ENCODE measurements at regions not wholly inside any gene's neighbourhood (a gene's known extent, or its start where the extent isn't known, plus 50 kb on each side); places are given as distances from the start of the nearest gene placed in this dataset.

DNA sequence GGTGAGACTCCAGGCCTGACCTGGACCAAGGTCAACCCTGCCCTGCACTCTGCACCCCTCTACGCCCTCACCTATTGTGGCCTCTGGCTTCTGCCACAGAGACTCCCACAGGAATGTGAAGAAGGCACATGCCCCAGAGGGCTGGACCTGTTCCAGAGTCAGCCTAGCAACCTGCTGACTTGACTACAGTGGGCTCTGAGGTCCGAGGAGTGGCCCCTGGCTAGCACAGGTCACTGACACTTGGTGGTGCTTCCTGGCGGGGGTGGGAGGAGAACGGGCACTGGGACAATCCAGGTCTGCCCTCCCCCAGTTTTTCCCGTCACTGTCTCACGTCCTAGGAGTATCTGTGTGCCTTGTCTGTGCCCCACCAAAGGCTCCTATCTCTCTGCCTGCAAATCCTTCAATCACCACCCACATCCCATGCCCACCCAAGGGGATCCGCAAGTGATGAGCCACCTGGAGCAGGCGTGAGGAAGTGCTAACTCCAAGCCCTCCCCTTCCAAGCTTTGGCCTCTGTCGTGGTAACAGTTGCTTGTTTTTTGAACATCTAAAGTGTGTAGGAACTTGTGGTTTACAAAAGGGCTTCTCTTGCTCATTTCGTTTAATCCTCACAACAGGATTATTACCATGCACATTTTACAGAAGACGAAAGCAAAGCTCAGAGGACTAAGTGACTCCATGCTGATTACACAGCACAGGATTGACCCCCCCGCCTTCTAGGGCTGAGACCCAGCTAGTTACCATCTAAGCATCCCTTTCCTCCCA, 86.2 kb downstream of the MCFD2 start:
- no peak for DNase-seq

DNA sequence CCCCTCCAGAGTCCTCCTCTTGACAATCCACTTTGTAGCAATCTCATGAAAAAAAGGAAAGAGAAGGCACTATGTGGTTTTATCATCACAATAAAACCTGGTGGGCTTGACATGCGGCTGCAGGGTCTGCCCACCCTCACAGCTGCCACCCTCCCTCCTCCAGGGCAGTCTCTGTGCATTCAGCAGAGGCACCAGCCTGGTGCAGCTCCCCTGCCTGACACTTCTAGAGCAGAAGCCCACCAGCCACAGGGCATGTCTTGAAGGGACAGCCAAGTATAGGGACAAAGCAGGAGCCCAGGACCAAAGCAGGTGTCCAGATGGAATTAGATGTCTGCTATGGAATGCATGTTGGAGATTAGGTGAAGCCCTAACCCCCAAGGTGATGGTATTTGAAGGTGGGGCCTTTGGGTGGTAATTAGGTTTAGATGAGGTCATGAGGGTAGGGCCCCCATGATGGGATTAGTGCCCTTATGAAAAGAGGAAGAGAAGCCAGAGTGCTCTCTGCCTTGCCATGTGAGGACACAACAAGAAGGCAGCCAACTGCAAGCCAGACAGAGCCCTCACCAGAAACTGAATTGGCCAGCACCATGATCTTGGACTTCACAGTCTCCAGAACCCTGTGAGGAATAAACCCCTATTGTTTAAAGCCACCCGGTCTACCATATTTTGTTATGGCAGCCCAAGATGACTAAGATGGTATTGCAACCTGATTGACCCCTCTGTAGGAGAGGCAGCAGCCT, 86.9 kb downstream of the MCFD2 start:
- no peak for DNase-seq

DNA sequence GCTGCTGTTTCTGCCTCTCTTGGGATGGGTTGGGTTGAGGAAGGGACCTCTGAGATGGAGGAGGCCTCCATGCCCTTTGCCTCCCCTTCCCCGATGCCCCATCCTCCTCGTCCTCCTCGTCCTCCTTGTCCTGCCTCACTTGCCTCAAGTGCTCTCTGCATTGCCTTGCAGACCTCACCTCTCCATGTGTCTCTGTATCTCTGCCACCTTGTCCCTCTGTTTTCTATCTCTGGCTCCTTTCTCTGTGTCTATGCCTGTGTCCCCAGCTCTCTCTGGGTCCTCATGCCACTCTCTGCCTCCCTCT, 87.5 kb downstream of the MCFD2 start:
- DNase-seq = no peak

DNA sequence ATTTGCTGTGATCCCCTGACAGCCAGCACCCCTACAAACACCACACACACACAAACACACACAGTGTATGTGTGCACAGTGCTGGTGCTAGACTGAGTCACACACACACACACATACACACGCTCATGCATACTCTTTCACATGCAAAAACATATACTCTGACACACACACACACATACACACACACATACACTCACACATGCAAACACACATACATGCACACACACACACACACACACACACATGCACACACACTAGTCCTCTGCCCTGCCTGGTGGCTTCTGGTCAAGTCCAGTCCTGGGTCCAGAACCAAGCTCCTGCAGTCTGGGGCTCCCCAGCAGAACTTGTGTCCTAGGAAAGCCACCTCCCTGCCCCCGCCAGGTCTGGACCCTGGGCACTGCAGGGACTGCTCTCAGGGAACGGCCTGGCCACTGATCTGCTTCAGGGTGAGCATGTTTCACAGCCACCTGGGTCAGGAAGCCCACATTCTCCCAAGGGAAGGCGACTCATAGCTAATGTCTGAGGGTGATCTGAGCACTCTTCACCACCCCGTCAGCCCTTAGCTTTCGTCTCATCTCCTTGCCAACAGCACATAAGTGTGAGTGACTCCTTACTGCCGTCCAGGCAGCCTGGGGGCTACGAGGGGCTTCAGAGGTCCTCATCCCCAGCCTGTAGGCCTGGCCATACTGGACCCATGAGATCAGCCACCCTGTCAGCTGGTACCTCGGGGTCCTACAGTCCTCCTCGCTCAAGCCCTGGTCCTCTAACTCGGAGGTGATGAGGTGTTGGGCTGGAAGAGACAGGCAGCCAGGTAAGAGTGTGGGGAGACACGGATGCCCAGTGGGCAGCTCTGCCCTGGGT, 88.1 kb downstream of the MCFD2 start:
- DNase-seq = no peak

DNA sequence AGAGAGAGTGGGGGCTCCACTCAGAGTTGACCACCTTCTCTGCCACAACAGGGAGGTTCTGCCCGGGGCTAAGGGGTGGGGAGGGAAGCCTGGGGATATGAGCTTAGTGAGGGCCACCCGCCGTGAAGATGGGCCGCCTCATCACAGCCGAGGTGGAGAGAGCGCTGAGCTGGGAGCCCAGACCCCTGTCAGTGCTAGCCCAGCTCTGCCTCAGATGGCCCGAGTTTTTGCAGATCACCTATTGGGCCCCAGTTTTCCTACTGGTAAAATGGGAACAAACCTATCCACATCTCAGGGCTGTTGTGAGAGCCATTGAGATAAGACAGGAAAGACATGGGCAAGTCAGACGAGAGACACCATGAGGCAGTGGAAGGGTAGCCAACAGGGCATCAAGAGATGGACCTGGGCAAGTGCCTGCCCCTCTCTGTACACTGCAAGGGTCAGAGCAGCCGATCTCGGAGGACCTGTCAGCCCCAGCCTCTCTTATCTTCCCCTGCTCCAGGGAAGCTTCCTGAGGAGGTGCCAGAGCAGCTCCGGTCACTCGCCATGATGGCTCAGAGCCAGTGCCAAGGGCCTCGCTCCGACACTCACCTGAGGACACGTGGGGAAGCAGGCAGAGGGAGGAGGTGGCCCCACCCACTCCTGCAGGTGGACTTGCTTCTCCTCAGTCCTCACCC, 88.9 kb downstream of the MCFD2 start:
- no peak for DNase-seq

DNA sequence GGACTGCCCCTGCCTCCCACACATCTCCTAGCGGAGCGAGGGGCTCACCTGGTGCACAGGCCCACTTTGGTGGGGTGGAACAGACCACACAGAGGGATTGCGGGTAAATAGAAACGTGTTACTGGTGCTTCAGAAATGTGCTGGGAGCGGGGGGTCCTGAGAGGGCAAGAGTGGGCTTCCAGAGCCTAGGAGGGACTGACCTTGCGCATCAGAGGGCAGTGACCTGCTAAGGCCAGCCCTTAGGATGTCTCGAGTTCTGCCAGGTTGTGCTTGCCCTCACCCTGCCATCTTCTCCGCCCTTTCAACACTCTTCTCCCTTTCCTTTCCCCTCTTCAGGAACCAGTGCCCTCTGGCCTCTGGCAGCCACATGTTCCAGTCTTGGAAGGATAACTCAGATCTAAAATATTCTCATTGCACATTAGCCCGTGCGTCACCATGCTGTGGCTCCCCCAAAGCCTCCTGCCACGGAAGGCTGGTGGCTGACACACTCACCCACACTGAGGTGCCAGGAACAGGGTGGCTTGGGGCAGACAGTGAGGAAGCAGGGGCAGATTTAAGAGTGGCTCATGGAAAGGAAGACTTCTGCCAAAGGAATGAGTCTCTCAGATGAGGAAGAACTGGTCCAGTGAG, 89.6 kb downstream of the MCFD2 start:
- DNase-seq = no peak

DNA sequence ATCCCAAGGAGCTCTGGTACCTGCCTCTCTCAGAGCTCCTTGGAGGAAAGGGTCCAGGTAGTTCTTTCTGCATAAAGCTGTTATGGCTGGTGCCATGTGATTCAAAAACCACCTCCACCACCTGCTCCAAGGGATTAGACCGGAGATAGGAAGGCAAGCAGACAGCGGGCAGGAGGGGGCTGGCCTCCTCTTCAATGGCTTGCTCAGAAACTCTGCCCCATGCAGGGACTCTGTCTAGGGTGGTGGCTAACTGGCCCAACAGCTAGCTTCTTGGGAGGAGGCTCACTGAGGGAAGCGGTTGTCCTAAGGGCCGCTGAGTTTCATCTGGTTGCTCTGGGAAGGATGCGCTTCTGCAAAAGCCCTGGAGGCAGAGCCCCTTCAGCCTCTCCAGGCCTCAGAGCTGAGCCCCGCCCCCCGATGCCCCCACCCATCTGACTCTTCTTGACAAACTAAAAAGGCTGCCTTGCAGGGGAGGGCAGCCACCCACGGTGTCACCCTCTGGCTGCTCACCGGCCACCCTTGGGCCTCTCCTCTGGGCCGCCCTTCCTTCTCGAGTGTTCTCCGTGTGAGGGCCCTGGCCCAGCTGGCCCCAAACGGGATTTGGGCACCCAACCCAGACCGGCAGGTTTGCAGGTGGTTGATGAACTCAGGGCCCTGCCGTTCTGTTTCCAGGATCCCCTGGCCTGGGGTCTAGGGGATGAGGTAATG, 90.2 kb downstream of the MCFD2 start:
- no peak for DNase-seq

DNA sequence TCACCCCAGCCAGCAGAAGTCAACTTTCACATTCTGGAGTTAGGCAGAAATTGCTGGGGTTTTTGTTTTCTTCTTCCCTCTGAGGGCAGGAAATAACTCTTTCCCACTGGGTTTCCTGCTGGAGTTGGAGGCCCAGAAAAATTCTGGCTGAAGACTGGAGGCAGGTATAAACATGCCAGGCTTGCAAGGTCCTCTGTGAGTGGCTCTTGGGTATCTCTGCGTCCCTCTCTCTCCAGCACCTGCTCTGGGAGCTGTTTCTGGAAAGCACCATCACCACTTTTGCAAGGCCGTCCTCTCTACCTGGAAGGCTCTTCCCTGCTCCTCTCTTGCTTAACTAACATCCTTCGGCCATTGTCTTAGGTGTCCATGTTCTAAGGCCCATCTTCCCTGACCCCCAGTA, 91.0 kb downstream of the MCFD2 start:
- no peak for DNase-seq

DNA sequence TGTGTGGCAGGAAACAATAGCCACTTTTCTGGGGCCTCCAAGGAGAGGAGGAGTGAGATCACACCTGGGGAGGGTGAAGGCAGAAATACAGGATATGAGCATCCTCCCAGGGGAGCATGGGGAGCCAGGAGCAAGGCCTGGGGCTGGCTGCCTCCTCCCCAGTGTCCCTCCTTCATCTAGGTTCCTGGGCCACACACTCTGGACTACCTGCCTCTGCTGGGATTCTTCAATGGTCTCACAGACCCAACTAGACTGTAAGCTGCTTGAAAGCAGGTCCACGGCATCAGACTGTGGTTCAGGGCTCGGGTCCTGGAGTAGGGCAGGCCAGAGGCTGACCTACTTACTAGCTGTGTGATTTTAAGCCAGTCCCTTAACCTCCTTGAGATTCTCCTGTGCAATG, 94.0 kb downstream of the MCFD2 start:
- DNase-seq = no peak

DNA sequence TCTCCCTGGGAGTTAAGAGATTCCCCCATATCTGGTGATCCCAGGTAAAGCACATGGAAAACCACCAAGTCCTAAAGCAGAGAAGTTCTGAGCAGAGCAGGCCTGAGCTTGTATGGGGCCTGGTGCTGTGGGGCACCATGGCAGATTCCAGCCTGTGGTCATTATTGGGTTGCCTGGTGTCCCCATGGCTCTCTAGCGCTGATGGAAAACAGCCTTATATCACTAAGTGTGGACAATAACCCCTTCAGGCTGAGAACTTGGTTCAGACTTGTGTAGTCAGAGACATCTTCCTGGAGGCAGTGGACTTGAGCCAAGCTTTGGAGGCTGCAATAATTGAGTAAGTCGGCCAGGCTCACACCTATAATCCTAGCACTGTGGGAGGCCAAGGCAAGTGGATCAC, 96.8 kb downstream of the MCFD2 start:
- no peak for DNase-seq

DNA sequence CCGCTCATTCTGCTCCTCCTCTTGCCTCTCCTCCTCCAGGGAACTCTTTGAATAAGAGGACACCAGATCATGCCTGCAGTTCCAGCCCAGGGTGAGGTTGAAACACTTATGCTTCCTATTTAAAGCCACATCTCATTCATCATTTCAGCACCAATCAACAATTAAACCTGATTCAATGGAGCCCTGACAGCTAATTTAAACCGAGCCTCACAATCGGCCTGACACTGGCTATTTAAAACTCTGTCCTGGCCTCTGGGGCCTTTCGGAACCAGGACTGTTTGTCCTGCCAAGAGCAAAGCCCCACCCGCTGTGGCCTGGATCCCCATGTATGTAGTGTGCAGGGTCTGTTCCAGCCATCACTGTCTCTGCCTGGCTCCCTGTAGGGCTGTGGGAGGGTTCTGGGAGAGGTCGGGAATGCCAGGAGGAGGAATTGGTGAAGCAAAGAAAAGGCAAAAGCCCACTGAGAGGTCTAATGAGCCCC, 97.4 kb downstream of the MCFD2 start:
- DNase-seq = no peak

DNA sequence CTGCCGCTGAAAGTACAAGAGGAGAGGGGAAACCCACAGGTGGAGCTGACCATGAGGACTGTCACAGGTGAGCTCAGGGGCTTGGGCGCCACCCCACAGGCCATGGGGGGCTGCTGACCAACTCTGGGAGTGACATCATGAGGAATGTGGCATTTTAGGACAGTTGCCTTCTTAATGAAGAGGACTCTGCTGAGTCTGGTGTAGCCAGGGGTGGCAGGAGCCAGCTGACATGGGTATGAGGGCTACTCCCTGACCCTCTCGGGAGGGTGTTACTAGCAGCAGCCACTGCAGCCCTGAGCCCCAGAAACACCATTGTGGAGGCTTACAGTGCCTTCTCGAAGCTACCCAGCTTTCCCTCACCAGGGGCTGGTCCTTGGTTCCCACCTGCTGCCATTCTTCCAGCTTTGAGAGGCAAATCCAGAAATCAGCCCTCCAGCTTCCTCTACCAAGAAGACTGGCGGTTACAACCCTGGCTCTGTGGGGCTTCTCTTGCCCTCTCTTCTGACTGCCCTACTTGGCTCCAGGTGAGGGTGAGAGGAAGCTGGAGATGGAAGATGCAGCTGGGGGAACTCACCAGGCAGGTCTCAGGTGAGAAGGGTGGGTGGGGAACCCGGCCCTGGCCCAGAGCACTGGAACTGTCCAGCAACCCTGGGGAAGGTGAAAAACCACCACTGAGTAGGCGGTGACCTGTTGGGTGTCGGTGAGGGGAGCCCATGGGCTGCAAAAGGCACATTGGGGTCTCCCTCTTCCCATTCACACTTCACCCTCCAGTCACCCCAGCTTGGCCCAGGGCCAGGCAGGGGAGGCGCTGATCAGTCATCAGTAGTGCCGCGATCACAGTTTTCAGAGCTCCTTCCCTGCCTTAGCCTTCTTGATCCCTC, 98.5 kb downstream of the MCFD2 start:
- no peak for DNase-seq

DNA sequence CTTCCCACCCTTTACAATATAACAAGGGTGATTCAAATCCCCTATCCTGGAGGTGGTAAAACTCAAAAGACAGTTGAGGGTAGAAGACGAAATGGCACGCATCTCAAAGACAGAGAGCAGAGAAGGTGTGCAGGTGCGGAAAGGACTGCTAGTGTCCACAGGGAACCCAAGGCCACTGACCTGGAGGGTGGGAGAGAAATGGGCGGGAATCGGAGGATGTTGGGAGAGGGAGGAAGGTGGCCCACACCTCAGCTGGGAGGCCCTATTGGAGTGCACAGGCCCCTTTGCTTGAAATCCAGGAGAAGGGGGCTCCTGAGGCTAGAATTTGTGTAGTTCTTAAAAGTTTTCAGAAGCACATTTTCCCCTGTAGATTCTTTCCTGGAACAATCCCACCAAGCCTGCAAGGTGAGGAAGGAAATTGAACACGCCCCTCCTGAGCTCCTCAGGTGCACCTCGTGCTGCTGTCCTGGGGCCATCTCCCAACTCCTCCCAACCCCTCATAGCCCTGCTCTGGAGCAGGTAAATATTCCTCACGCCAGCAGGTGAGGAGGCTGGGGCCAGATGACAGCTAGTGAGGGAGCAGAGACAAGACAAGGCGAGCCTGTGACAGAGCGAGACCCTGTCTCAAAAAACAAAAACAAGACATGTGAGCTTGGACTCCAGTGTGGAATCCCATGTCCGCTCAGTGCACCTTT, 99.3 kb downstream of the MCFD2 start:
- no peak for DNase-seq

DNA sequence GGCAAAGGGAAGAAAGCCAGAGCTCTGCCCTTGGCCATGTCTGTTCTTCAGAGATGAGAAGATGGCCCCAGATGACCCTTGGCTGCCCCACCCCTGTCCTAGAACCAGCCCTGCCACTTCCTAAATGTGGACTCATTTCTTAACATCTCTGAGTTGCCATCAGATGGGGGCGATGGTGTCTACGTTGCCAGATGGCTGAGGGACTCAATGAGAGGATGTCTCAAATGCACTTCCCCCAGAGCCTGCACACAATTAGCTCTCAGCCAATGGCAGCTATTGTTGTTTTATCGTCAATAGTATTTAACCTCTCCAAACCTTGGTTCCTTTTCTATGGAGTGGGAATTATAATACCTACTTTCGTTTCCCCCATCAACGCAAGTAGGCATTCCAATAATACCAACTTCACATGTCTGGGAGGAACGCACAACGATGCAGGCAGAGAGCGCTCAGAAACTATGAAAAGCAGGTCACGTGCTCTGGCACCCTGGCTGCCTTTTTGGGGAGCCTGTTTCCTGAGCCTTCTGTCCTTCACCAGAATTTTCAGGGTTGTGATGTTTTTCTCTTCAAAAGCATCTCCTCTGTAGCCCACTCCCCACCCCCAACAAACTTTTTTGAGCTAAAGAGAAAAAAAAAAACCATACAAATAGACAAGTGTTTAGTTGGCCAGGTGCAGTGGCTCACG, 100.3 kb downstream of the MCFD2 start:
- DNase-seq = no peak

DNA sequence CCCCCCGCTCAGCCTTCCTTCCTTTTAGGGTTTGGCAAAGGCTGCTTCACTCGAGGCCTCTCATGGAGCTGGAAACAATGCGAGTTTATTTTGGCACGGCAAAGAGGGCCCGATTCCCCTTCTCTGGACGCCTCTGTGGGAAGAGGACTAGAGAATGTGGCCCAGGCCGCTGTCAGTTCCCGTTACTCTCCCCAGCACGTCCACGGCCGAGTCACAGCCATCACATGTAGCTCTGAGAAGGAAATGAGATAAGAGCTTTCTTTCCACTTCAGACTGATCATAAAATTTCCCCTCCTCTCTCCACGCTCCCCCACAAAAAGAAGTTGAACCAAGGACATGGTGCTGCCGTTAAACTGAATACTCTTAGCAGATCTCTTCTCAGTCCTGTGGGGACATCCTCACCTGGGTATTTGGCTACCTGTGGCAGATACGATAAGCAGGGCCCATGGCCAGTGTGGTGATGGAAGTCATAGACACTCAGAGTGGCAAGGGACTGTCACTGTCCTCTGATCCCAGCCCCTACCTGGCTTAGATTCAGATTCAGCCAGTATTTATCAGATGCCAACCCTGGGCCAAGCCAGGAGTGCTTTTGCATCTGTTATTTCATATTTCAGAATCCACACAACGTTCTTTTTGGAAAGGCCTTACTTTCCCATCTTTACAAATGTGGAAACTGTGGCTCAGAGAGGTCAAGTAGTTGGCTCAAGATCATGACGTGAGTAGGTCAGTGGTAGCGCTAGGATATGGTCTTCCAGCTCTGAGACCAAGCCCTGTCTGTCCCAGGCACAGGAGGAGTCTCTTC, 101.2 kb downstream of the MCFD2 start:
- no peak for DNase-seq

DNA sequence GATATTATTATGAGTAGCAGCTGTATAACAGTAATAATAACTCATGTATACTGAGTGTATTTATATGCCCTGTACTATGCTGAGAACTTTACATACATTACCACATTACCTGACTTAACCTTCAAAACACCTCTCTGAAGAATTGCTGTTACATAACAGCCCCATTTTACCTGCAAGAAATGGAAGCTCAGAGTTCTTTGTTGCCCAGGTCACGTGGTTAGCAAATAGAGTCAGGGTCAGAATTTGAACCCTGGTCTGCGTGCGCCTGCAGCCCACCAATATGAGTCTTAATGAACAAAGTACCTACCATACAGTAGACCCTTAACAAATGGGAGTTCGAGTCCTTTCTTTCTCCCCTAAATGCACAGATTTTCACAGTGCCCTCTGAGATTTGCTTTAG, 101.9 kb downstream of the MCFD2 start:
- DNase-seq = no peak

DNA sequence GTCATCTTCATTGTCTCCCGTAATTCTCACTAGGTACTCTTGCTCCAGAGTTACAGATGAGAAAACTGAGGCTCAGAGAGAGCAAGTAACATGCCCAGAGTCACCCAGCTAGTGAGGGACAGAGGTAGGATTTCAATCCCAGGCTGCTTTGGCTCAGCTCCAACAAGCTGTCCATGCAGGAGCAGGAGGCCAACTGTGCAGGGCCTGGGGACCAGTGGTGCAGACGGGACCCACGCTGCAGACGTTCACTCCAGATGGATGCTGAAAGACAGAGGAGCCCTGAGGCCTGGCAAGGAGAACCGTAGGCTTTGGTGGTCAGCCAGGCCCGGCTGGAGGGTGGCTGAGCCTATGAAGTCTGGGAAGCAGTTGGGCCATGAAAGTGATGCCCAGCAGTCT, 102.6 kb downstream of the MCFD2 start:
- DNase-seq = no peak

All from NCI-H1694 (cell line).